ENCODE measurements at regions not wholly inside any gene's neighbourhood (a gene's known extent, or its start where the extent isn't known, plus 50 kb on each side); places are given as distances from the start of the nearest gene placed in this dataset.

- no peak for DNase-seq (ENCODE audit: low read depth)
- no peak for TF ChIP-seq CTCF (IDR thresholded peaks at IDR 0.05; ENCODE audit: control insufficient read depth, insufficient read depth, low read depth, low read length, missing control alignments)
- no peak overlapping the region for H3K4me3 ChIP-seq (ENCODE audit: control insufficient read depth, low read depth, low read length)
Measured at GRCh38 chr2:180656455-180656847, 324.0 kb upstream of the UBE2E3 start.

- no peak for TF ChIP-seq CTCF (IDR thresholded peaks at IDR 0.05; ENCODE audit: control insufficient read depth, insufficient read depth, low read depth, low read length, missing control alignments)
- H3K4me3 ChIP-seq (ENCODE audit: control insufficient read depth, low read depth, low read length): no peak overlapping the region
- no peak for DNase-seq (ENCODE audit: low read depth)
Measured at GRCh38 chr2:180655842-180656454, 324.5 kb upstream of the UBE2E3 start.

- no peak for DNase-seq (ENCODE audit: low read depth)
- no peak overlapping the region for H3K4me3 ChIP-seq (ENCODE audit: control insufficient read depth, low read depth, low read length)
- TF ChIP-seq CTCF (IDR thresholded peaks at IDR 0.05; ENCODE audit: control insufficient read depth, insufficient read depth, low read depth, low read length, missing control alignments): no peak
Measured at GRCh38 chr2:180655393-180655792, 325.0 kb upstream of the UBE2E3 start.

GRCh38 chr2:180653481-180653880 lies 326.9 kb upstream of the UBE2E3 start:
- no peak for DNase-seq (ENCODE audit: low read depth)
- TF ChIP-seq CTCF (IDR thresholded peaks at IDR 0.05; ENCODE audit: control insufficient read depth, insufficient read depth, low read depth, low read length, missing control alignments): no peak
- no peak overlapping the region for H3K4me3 ChIP-seq (ENCODE audit: control insufficient read depth, low read depth, low read length)

GRCh38 chr2:180652794-180653193 lies 327.6 kb upstream of the UBE2E3 start:
- TF ChIP-seq CTCF (IDR thresholded peaks at IDR 0.05; ENCODE audit: control insufficient read depth, insufficient read depth, low read depth, low read length, missing control alignments): no peak
- no peak for DNase-seq (ENCODE audit: low read depth)
- no peak overlapping the region for H3K4me3 ChIP-seq (ENCODE audit: control insufficient read depth, low read depth, low read length)

- H3K4me3 ChIP-seq (ENCODE audit: control insufficient read depth, low read depth, low read length): no peak overlapping the region
- TF ChIP-seq CTCF (IDR thresholded peaks at IDR 0.05; ENCODE audit: control insufficient read depth, insufficient read depth, low read depth, low read length, missing control alignments): no peak
- no peak for DNase-seq (ENCODE audit: low read depth)
Measured at GRCh38 chr2:180651596-180651995, 328.8 kb upstream of the UBE2E3 start.

GRCh38 chr2:180647621-180648020 lies 332.8 kb upstream of the UBE2E3 start:
- TF ChIP-seq CTCF (IDR thresholded peaks at IDR 0.05; ENCODE audit: control insufficient read depth, insufficient read depth, low read depth, low read length, missing control alignments): no peak
- no peak overlapping the region for H3K4me3 ChIP-seq (ENCODE audit: control insufficient read depth, low read depth, low read length)
- no peak for DNase-seq (ENCODE audit: low read depth)
